ENCODE measurements at regions not wholly inside any gene's neighbourhood (a gene's known extent, or its start where the extent isn't known, plus 50 kb on each side); places are given as distances from the start of the nearest gene placed in this dataset.
A peak's percentile ranks its signal among the peaks of the same experiment; 100 is the strongest.

DNA sequence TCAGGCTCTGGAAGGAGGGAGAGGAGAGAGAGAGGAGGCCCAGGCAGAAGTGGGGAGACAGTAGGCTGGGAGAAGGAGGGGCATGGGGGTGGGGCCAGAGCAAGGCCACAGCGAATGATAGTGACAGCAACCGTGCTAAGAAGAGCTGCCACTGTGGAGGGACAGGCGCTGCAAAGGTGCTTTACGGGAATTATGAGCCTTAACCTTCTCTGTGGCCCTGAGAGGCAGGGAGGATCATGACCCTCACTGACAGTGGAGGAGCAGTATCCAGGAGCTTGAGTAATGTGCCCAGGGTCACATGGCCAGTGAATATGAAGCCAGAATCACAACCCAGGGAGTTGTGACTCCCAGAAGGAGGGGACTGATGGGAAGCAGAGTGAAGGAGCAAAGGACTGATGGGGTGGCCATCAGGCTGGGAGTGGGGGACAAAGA, 53.4 kb upstream of the RPL11 start:
- intact Hi-C loops (cut with micrococcal nuclease; ENCODE audit: unreplicated experiment): no loop called here
- CTCF ChIA-PET: interaction anchor here (0.6 to 3.1 kb wide), 2 partner anchors 93 to 164 kb away, joined by 3 to 68 read pairs; no protein-coding TSS in a partner anchor

DNA sequence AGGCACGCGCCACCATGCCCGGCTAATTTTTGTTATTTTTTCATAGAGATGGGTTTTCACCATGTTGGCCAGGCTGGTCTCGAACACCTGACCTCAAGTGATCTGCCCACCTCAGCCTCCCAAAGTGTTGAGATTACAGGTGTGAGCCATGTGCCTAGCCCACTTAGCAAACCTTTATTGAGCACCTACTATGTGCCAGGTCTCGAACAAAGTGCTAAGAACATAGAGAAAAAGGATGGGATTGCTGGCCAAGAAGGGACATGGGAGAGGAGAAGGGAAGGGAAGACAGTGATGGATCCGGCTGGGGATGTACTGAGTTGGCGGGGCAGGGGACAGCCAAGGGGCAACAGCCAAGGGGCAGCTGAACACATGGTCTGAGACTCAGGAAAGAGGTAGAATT, 55.6 kb upstream of the RPL11 start:
- in situ Hi-C loops (cut with HindIII; ENCODE audit: low pct_unique_long_range_greater_than_20kb, low sequenced_read_pairs): no loop called here

More for the DNA sequence above, 53.4 kb upstream of the RPL11 start:
- Histone ChIP-seq H3K4me1 (ENCODE audit: control insufficient read depth, insufficient read depth, low read length) (peaks cover 3% of the 10 kb centered on the region; the same call in 1 of the 2 replicates), H3K36me3 (ENCODE audit: control insufficient read depth, insufficient read depth, low read length) (no peaks in the 10 kb centered on the region), H3K27me3 (ENCODE audit: control insufficient read depth, insufficient read depth, low read length) (no peaks in the 10 kb centered on the region), H3K4me3 (ENCODE audit: low read depth in 2 of 2, low read length in 2 of 2) (no peak overlapping the region), H3K27ac (ENCODE audit: low read length) (no peak overlapping the region), H3K9me3 (ENCODE audit: control insufficient read depth, insufficient read depth, low read depth, low read length) (no peaks in the 10 kb centered on the region)
- ATAC-seq (no peak), DNase-seq (ENCODE audit: low read depth, low spot score) (no peak)
- TF ChIP-seq POLR2AphosphoS5 (IDR thresholded peaks at IDR 0.05; ENCODE audit: low read depth, low read length): no peak
- TF ChIP-seq SIN3A (IDR thresholded peaks at IDR 0.05; ENCODE audit: borderline replicate concordance, insufficient read depth, low read depth, low read length): no peak
- TF ChIP-seq TCF7L2 (IDR thresholded peaks at IDR 0.05; ENCODE audit: low read depth, low read length): no peak
- no peak for TF ChIP-seq CTCF (IDR thresholded peaks at IDR 0.05)
- TF ChIP-seq REST (IDR thresholded peaks at IDR 0.05; ENCODE audit: insufficient read depth in 1 of 2, low read depth in 2 of 2, low read length in 1 of 2): no peak
- in situ Hi-C loops (cut with HindIII; ENCODE audit: low pct_unique_long_range_greater_than_20kb, low sequenced_read_pairs): no loop called here
- POLR2A ChIA-PET: no interaction called here
- no TSS peak for BruUV-seq (replicated peaks)

More for the DNA sequence above, 55.6 kb upstream of the RPL11 start:
- Histone ChIP-seq H3K9me3 (ENCODE audit: control insufficient read depth, insufficient read depth, low read depth, low read length) (no peaks in the 10 kb centered on the region), H3K27ac (ENCODE audit: low read length) (peak overlapping the region; percentile 25; the same call in 1 of the 2 replicates), H3K27me3 (ENCODE audit: control insufficient read depth, insufficient read depth, low read length) (no peaks in the 10 kb centered on the region), H3K36me3 (ENCODE audit: control insufficient read depth, insufficient read depth, low read length) (no peaks in the 10 kb centered on the region), H3K4me3 (ENCODE audit: low read depth in 2 of 2, low read length in 2 of 2) (no peak overlapping the region), H3K4me1 (ENCODE audit: control insufficient read depth, insufficient read depth, low read length) (peaks cover 3% of the 10 kb centered on the region; the same call in 1 of the 2 replicates)
- ChIA-PET CTCF (interaction anchor here (1.8 to 3.1 kb wide), 3 partner anchors 80 to 139 kb away, joined by 6 to 68 read pairs (median 11); no protein-coding TSS in a partner anchor), POLR2A (no interaction called here)
- BruUV-seq (replicated peaks): no TSS peak
- no peak for TF ChIP-seq TCF7L2 (IDR thresholded peaks at IDR 0.05; ENCODE audit: low read depth, low read length)
- TF ChIP-seq SIN3A (IDR thresholded peaks at IDR 0.05; ENCODE audit: borderline replicate concordance, insufficient read depth, low read depth, low read length): no peak
- no peak for TF ChIP-seq POLR2AphosphoS5 (IDR thresholded peaks at IDR 0.05; ENCODE audit: low read depth, low read length)
- TF ChIP-seq REST (IDR thresholded peaks at IDR 0.05; ENCODE audit: insufficient read depth in 1 of 2, low read depth in 2 of 2, low read length in 1 of 2): no peak
- no peak for TF ChIP-seq CTCF (IDR thresholded peaks at IDR 0.05)
- ATAC-seq (no peak), DNase-seq (ENCODE audit: low read depth, low spot score) (no peak)
- intact Hi-C loops (cut with micrococcal nuclease; ENCODE audit: unreplicated experiment): no loop called here
